Upper lobe of left lung (tissue), 6 donors: ENCODE measurements at regions not wholly inside any gene's neighbourhood (a gene's known extent, or its start where the extent isn't known, plus 50 kb on each side); places are given as distances from the start of the nearest gene placed in this dataset.
"Not testable (repeated sequence)": the region's sequence is repeated elsewhere in the genome, so short reads cannot be mapped to it uniquely, and the experiment has no call there.

Source experiments
- ATAC-seq, 2 donors: fragments of 200-7000 bp; cut with Tn5 transposase; one replicate each; pipeline ENCODE4 v1.9.1; 2022; ENCODE audit warnings: mild to moderate bottlenecking in 2 of 2, moderate library complexity in 2 of 2; ENCODE audit not compliant: low FRiP score in 2 of 2
- DNase-seq, 2 donors: peaks; one replicate each; pipeline ENCODE4 v3.0.0-alpha.2; 2019 to 2020
- H3K27ac ChIP-seq, 4 donors: fragments of 200-600 bp; sonication (generic); one replicate each; pipeline ENCODE4 v1.5.1; 2016 to 2019
- H3K27me3 ChIP-seq, 4 donors: fragments of 200-600 bp; sonication (generic); one replicate each; pipeline ENCODE4 v1.5.1; 2017 to 2019
- H3K36me3 ChIP-seq, 4 donors: fragments of 200-600 bp; sonication (generic); one replicate each; pipeline ENCODE4 v1.5.1; 2016 to 2019
- H3K4me1 ChIP-seq, 4 donors: fragments of 200-600 bp; sonication (generic); one replicate each; pipeline ENCODE4 v1.5.1; 2018 to 2019
- H3K4me3 ChIP-seq, 4 donors: fragments of 200-600 bp; sonication (generic); one replicate each; pipeline ENCODE4 v1.5.1; 2017 to 2019; ENCODE audit warnings: mild to moderate bottlenecking in 2 of 4, moderate library complexity in 1 of 4
- H3K9me3 ChIP-seq, 4 donors: fragments of 200-600 bp; sonication (generic); one replicate each; pipeline ENCODE4 v1.5.1; 2018 to 2019
- CTCF ChIP-seq, 6 experiments: fragments of 450-650 bp in 4 of 6; fragments of 200-600 bp in 2 of 6; sonication (generic) in 2 of 6; IDR thresholded peaks; one replicate each; pipeline ENCODE4 v1.5.1; 2016 to 2019; ENCODE audit warnings: antibody characterized with exemption in 6 of 6
- EP300 ChIP-seq, 4 donors: sonication (generic); formaldehyde crosslinking; IDR thresholded peaks; one replicate each; pipeline ENCODE4 v1.5.1; 2017; ENCODE audit warnings: antibody characterized with exemption in 4 of 4, control low read depth in 2 of 4
- POLR2A ChIP-seq, 4 donors: fragments of 450-650 bp; IDR thresholded peaks; one replicate each; pipeline ENCODE4 v1.5.1; 2016 to 2017; ENCODE audit warnings: antibody characterized with exemption in 4 of 4, mild to moderate bottlenecking in 2 of 4
- POLR2AphosphoS5 ChIP-seq, 2 donors: sonication (generic); formaldehyde crosslinking; IDR thresholded peaks; one replicate each; pipeline ENCODE4 v1.5.1; 2017; ENCODE audit warnings: antibody characterized with exemption in 2 of 2
- WGBS, 2 donors: methylation state at CpG; one replicate each; pipeline ENCODE4 v1.1.5; 2017 to 2018; 5-methylcytosine and 5-hydroxymethylcytosine counted together
- donor health status: DM: no; HTN: no; CAD: no; lungs with moderate emphysema.
- donor health status: DM: no; HTN: yes; CAD: no; lungs with severe emphysema.

- DNase-seq (no peak), ATAC-seq (no peak)
- 80% methylated on average over 10 to 17 of the region's 17 CpGs for WGBS, 2 donors
- no peak for TF ChIP-seq EP300 (IDR thresholded peaks at IDR 0.05)
- Histone ChIP-seq H3K4me3 (no peak overlapping the region), H3K9me3 (no peaks in the 10 kb centered on the region), H3K4me1 (no peaks in the 10 kb centered on the region), H3K27me3 (no peaks in the 10 kb centered on the region), H3K36me3 (no peaks in the 10 kb centered on the region), H3K27ac (no peak overlapping the region)
Observed at GRCh38 chr12:124085419-124086296, 112.6 kb downstream of the ZNF664 start.

GRCh38 chr12:124086299-124086898 lies 113.4 kb downstream of the ZNF664 start:
- DNase-seq: no peak
- no peak for ATAC-seq
- H3K27ac ChIP-seq: no peak overlapping the region
- no peaks in the 10 kb centered on the region for H3K27me3 ChIP-seq
- no peak for TF ChIP-seq POLR2AphosphoS5 (IDR thresholded peaks at IDR 0.05)
- no peak for TF ChIP-seq EP300 (IDR thresholded peaks at IDR 0.05)
- no peak for TF ChIP-seq CTCF (IDR thresholded peaks at IDR 0.05)
- TF ChIP-seq POLR2A (IDR thresholded peaks at IDR 0.05): no peak
- 92 to 95% methylated on average over 7 of the region's 7 CpGs for WGBS, 2 donors
- H3K9me3 ChIP-seq: no peaks in the 10 kb centered on the region
- H3K4me3 ChIP-seq: no peak overlapping the region
- no peaks in the 10 kb centered on the region for H3K36me3 ChIP-seq
- no peaks in the 10 kb centered on the region for H3K4me1 ChIP-seq

- TF ChIP-seq CTCF (IDR thresholded peaks at IDR 0.05): no peak
- TF ChIP-seq POLR2A (IDR thresholded peaks at IDR 0.05): no peak
- TF ChIP-seq POLR2AphosphoS5 (IDR thresholded peaks at IDR 0.05): no peak
- TF ChIP-seq EP300 (IDR thresholded peaks at IDR 0.05): no peak
- H3K9me3 ChIP-seq: no peaks in the 10 kb centered on the region
- ATAC-seq (no peak), DNase-seq (no peak)
- no peaks in the 10 kb centered on the region for H3K4me1 ChIP-seq
- no peaks in the 10 kb centered on the region for H3K27me3 ChIP-seq
- no peak overlapping the region for H3K27ac ChIP-seq
- WGBS, 2 donors: 84 to 91% methylated on average over 10 of the region's 10 CpGs
- no peaks in the 10 kb centered on the region for H3K36me3 ChIP-seq
- H3K4me3 ChIP-seq: no peak overlapping the region
Observed at GRCh38 chr12:124087266-124088051, 114.4 kb downstream of the ZNF664 start.

- H3K27ac ChIP-seq: no peak overlapping the region
- TF ChIP-seq POLR2A (IDR thresholded peaks at IDR 0.05) (no peak), CTCF (IDR thresholded peaks at IDR 0.05) (no peak), EP300 (IDR thresholded peaks at IDR 0.05) (no peak), POLR2AphosphoS5 (IDR thresholded peaks at IDR 0.05) (no peak)
Observed at GRCh38 chr12:124088217-124088907, 115.3 kb downstream of the ZNF664 start.

GRCh38 chr12:124089181-124089914 lies 116.3 kb downstream of the ZNF664 start:
- not testable (repeated sequence) for ATAC-seq, H3K27ac ChIP-seq, H3K4me3 ChIP-seq, H3K4me1 ChIP-seq, H3K9me3 ChIP-seq, H3K36me3 ChIP-seq, H3K27me3 ChIP-seq
- DNase-seq: peak in 1 of 2 donors; percentile 32
- WGBS, 2 donors: 74 to 77% methylated on average over 6 to 8 of the region's 11 CpGs

More at GRCh38 chr12:124088217-124088907, 115.3 kb downstream of the ZNF664 start:
- no peaks in the 10 kb centered on the region for H3K36me3 ChIP-seq
- no peaks in the 10 kb centered on the region for H3K27me3 ChIP-seq
- DNase-seq (no peak), ATAC-seq (no peak)
- no peaks in the 10 kb centered on the region for H3K4me1 ChIP-seq
- H3K4me3 ChIP-seq: no peak overlapping the region
- 77 to 87% methylated on average over 16 of the region's 16 CpGs for WGBS, 2 donors
- no peaks in the 10 kb centered on the region for H3K9me3 ChIP-seq
